ENCODE measurements at regions not wholly inside any gene's neighbourhood (a gene's known extent, or its start where the extent isn't known, plus 50 kb on each side); places are given as distances from the start of the nearest gene placed in this dataset.
A peak's percentile ranks its signal among the peaks of the same experiment; 100 is the strongest.

- ATAC-seq (no peak), DNase-seq (ENCODE audit: low spot score) (no peak)
Observed at GRCh38 chr3:82329300-82329699, 567.9 kb upstream of the GBE1 start.

- ATAC-seq, result no peak
- DNase-seq (ENCODE audit: low spot score), result no peak
Observed at GRCh38 chr3:82311901-82312300, 550.5 kb upstream of the GBE1 start.

GRCh38 chr3:82308755-82309154, 547.3 kb upstream of the GBE1 start:
- no peak for DNase-seq (ENCODE audit: low spot score)
- no peak for ATAC-seq

GRCh38 chr3:82306189-82306588, 544.7 kb upstream of the GBE1 start:
- ATAC-seq, result no peak
- no peak for DNase-seq (ENCODE audit: low spot score)

- ATAC-seq, result no peak
- no peak for DNase-seq (ENCODE audit: low spot score)
Observed at GRCh38 chr3:82294609-82295008, 533.2 kb upstream of the GBE1 start.

GRCh38 chr3:82293867-82294266, 532.4 kb upstream of the GBE1 start:
- ATAC-seq (no peak), DNase-seq (ENCODE audit: low spot score) (no peak)

GRCh38 chr3:82293435-82293834, 532.0 kb upstream of the GBE1 start:
- no peak for ATAC-seq
- DNase-seq (ENCODE audit: low spot score), result no peak

GRCh38 chr3:82287562-82287961, 526.1 kb upstream of the GBE1 start:
- DNase-seq (ENCODE audit: low spot score) (no peak), ATAC-seq (no peak)

- DNase-seq (ENCODE audit: low spot score), result no peak
- no peak for ATAC-seq
Observed at GRCh38 chr3:82281205-82281604, 519.8 kb upstream of the GBE1 start.

GRCh38 chr3:82276992-82277391, 515.5 kb upstream of the GBE1 start:
- no peak for ATAC-seq
- no peak for DNase-seq (ENCODE audit: low spot score)

- DNase-seq (ENCODE audit: low spot score), result no peak
- ATAC-seq, result no peak
Observed at GRCh38 chr3:82274897-82275296, 513.5 kb upstream of the GBE1 start.

GRCh38 chr3:82265747-82266146, 504.3 kb upstream of the GBE1 start:
- no peak for DNase-seq (ENCODE audit: low spot score)
- no peak for ATAC-seq

GRCh38 chr3:82262193-82262592, 500.7 kb upstream of the GBE1 start:
- ATAC-seq, result no peak

GRCh38 chr3:82261637-82262036, 500.2 kb upstream of the GBE1 start:
- DNase-seq (ENCODE audit: low spot score), result no peak
- no peak for ATAC-seq

More at GRCh38 chr3:82262193-82262592, 500.7 kb upstream of the GBE1 start:
- DNase-seq (ENCODE audit: low spot score), result no peak

GRCh38 chr3:82261013-82261412, 499.6 kb upstream of the GBE1 start:
- DNase-seq (ENCODE audit: low spot score) (no peak), ATAC-seq (peak; percentile 74)

GRCh38 chr3:82259994-82260393, 498.5 kb upstream of the GBE1 start:
- DNase-seq (ENCODE audit: low spot score), result no peak
- ATAC-seq, result no peak

GRCh38 chr3:82240322-82240721, 478.9 kb upstream of the GBE1 start:
- ATAC-seq (no peak), DNase-seq (ENCODE audit: low spot score) (no peak)

GRCh38 chr3:82236257-82236656, 474.8 kb upstream of the GBE1 start:
- ATAC-seq (no peak), DNase-seq (ENCODE audit: low spot score) (no peak)

GRCh38 chr3:82229397-82229796, 468.0 kb upstream of the GBE1 start:
- no peak for DNase-seq (ENCODE audit: low spot score)
- no peak for ATAC-seq

GRCh38 chr3:82224661-82225060, 463.2 kb upstream of the GBE1 start:
- no peak for DNase-seq (ENCODE audit: low spot score)
- ATAC-seq, result no peak

GRCh38 chr3:82222401-82222800, 461.0 kb upstream of the GBE1 start:
- no peak for ATAC-seq

GRCh38 chr3:82217571-82217970, 456.1 kb upstream of the GBE1 start:
- no peak for DNase-seq (ENCODE audit: low spot score)
- no peak for ATAC-seq

More at GRCh38 chr3:82222401-82222800, 461.0 kb upstream of the GBE1 start:
- DNase-seq (ENCODE audit: low spot score), result no peak

GRCh38 chr3:82208002-82208710, 446.7 kb upstream of the GBE1 start:
- no peak for ATAC-seq
- DNase-seq (ENCODE audit: low spot score), result no peak

Data from left lobe of liver (tissue), 2 donors.